ENCODE measurements at regions not wholly inside any gene's neighbourhood (a gene's known extent, or its start where the extent isn't known, plus 50 kb on each side); places are given as distances from the start of the nearest gene placed in this dataset.
A peak's percentile ranks its signal among the peaks of the same experiment; 100 is the strongest.

DNA sequence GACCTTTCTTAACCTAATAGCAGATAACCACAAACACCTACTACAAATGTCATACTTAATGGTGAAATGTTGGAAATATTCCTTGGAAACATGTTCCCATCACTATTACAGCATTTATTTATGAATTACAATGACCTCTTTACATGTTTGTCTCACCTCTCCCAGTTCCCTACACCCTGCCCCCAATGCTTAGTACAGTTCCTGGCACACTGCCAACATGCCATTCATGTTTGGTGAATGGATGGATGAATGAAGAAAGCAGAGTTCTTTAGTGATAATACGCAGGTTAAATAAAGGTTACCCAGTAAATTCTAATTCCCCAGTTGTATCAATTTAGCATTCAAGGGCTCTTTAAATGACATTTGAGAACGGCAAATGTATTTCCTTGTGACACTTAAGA, 259.9 kb upstream of the ATP11B start:
- in situ Hi-C loops (cut with HindIII; ENCODE audit: low sequenced_read_pairs): no loop called here
- DNase-seq (ENCODE audit: low spot score): no peak

DNA sequence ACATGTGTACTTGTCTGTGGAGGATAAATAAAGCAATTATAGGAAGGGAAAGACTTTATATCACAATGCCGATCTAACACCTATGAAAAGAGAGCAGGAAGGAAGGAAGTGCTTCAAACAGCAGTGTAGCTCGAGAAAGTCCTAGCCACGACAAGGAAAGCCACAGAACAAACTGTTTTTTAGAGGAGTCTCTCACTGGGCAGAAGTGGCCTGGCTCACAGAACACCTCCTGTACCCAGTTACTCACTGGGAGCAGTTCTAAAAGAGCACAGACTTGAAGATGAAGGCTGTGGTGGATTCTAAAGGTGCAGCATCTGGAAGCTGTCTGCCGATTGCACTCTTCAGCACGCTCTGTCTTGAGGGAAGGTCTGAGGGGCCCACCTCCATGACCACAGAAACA, 248.8 kb upstream of the ATP11B start:
- in situ Hi-C loops (cut with HindIII; ENCODE audit: low sequenced_read_pairs): no loop called here
- DNase-seq (ENCODE audit: low spot score): no peak

DNA sequence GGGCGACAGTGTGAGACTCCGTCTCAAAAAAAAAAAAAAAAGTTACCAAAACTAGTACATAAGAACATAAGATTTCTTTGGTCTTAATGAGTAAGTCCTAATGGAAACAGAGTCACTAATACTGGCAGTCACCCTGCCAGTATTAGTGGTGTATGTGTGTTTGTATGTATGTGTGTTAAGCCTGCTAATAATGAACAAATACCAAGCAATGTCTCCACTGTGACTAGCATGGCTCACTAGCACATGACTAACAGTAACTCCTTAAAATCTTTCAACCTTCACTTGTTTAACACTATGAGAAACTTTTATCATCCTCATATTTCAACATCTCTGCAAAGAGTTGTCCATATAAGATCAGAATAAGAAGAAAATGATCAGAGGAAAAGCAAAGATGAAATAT, 231.0 kb upstream of the ATP11B start:
- in situ Hi-C loops (cut with HindIII; ENCODE audit: low sequenced_read_pairs): no loop called here
- DNase-seq (ENCODE audit: low spot score): no peak

DNA sequence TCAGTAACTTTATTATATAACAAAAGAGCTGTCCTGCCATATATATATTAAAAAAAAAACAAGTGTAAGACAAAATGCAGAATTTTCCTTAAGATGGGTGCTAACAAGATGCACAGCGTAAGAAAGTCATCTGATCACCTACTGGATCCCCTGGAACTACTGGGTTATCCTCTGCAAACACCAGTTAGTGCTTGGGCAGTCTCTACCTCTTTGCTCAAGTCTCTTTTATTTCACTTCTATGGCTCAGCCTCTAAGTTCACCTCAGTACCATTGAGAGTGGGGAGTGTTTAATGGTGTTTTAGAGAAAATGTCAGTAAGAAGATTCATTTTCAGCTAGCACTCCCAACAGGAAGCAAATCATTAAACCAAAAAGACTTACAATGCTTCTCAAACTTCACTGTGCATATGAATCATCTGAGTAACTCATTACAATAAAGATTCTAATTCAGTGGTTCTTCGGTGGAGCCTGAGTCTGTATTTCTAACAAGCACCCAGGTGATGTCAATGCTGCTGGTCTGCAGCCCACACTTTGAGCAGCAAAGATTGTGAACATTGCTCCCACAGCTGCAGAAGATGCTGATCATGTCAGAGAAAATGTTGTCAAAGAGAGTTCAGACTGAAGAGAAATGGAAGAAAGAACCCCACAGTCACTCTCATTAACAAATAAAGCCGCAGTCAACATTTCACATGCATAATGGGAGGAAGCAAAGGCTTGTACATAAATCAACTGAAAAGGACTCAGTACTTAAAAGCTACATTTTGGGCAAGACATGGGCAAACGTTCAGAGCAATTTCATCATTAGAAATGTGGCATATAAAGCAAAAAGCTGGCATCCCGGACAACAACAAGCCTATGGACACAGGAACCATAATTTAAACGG, 227.1 kb upstream of the ATP11B start:
- DNase-seq (ENCODE audit: low spot score): no peak
- in situ Hi-C loops (cut with HindIII; ENCODE audit: low sequenced_read_pairs): no loop called here

DNA sequence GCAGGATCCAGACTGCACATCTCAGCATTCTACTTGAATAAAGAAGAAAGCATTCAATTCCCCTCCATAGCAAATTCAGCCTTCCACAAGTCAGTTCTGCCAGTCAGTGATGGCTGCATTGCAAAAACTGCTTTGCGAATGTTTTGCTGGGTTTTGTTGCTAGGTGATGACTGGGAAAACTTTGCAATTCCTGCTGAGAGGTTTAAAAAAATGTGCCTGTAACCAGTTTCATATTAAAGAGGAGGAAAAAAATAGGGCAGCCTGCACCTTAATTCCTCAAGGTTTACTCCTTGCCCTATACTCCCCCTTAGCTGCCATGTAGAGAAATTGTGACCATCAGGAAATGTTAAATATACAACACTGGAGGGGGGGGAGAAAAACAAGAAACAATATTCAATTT, 225.6 kb upstream of the ATP11B start:
- peak; percentile 21 for DNase-seq (ENCODE audit: low spot score)
- in situ Hi-C loops (cut with HindIII; ENCODE audit: low sequenced_read_pairs): no loop called here

DNA sequence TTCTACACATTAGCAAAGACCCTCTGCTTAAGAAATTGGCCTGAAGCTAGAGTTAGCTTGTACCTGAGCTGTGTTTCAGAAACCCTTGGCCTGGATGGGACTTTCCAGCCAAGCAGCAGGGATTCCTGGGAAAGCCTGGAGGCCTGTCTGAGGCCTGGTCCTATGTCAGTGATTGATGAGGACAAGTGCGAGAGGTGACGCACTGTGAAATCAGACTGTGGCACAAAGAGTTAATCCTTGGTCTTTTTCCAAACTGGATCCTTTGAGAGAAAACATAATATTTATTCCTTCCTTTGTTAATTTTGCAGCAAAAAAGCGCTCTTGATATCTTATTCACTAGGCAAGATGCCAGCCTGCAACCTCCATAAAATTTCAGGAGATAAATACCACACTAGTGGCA, 225.0 kb upstream of the ATP11B start:
- no peak for DNase-seq (ENCODE audit: low spot score)
- in situ Hi-C loops (cut with HindIII; ENCODE audit: low sequenced_read_pairs): no loop called here

DNA sequence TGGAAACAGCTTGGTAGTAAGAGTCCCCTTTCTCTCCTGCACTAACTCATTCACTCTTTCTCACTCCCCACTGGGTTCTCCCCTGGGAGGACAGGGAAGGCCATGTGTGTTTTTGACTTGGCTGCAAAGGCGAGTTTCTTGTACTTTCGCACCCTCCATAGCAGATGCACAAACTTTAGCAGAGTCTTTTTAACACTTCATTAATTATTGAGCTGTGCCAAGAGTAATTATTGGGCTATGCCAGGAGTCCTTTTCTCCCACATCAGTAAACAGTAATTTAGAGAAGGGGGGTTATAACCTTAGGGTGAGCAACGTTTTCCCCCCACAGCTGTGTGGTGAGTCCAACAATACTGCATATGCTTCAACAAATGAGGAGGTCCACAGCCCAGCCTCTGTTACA, 224.4 kb upstream of the ATP11B start:
- in situ Hi-C loops (cut with HindIII; ENCODE audit: low sequenced_read_pairs): no loop called here
- DNase-seq (ENCODE audit: low spot score): no peak

DNA sequence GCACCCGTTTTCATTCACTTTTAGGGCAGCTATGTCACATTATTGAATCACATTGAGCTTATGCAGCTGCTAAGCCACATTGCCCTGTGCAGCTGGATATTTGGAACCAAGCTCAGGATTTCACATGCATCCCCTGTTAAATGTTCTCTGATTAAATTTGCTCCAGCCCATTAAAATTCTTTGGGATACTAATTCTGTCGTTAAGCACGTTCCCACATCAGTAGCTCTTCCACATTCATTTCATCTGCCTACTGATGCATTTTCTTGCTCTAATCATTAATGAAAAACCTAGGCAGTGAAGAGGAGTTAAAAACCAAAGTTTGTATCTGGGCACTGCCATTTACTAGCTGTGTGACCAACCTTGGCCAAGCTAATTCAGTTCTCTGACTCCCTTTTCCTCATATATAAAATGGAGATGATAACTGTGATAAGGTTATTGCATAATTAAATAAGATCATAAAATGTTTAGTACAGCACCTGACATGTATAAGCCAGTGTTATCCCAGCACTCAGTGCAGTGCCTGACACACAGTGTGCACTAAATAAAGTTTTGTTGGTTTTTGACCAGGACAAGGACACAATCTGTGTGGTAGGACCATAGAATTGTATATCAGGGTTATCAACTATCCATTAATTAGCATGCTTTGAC, 222.2 kb upstream of the ATP11B start:
- in situ Hi-C loops (cut with HindIII; ENCODE audit: low sequenced_read_pairs): no loop called here
- DNase-seq (ENCODE audit: low spot score): no peak

DNA sequence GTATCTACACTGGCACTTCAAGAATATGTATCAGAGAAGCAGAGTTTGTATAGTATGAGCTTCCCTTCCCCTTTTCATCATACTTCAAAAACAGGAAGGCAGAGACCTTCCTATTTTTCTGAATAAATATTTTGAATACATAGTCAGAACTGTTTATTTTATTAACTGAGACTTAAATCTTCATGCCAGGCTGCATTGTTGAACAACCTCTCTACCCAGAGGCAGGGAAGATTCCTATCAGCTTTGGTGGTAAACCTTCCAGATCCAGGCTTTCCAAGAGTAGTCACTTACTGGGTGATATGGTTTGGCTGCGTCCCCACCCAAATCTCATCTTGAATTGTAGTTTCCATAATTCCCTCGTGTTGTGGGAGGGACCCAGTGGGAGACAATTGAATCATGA, 217.4 kb upstream of the ATP11B start:
- in situ Hi-C loops (cut with HindIII; ENCODE audit: low sequenced_read_pairs): no loop called here
- DNase-seq (ENCODE audit: low spot score): no peak

DNA sequence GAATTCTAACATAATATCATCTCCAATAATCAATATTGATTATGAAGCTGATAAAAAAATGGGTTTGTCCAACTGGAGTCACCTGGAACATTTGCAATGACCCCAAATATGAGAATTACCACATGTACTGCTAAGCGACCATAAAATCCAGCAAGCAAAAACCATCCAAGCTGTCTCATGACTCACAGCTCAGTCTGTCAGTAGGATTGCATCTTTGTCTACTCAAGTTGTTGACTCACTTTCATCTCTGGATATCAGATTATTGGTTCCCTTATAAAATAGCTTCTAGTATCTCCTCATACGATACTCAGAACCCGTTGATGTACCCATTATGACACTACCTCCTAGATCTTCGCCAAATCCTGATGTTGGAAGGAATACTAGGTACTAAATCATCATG, 209.8 kb upstream of the ATP11B start:
- DNase-seq (ENCODE audit: low spot score): no peak
- in situ Hi-C loops (cut with HindIII; ENCODE audit: low sequenced_read_pairs): no loop called here

DNA sequence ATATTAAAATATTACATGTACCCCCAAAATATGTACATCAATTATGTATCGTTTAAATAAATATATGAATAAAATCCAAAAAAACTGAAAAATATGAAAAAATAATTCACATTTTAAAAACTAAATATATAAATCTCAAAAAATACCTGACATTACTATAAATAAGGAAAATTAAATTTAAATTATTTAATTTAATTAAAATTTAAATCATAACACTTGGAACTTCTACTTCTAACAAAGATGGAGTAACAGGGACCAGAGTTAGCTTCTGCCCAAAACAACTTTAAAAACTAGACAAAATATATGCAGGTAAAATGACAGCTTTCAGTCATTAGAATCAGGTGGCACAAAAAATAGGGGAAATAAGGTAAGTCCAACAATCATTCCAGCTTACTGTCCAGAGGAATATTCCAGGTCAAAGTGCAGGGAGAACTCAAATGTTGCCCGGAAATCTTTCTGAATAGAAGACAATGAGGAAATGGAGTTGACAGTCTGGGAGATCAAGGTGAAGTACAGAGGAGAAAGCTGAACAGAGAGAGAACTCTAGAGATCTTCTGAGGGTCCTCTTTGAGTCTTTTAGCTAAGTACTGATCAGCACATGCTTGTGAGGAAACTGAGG, 207.7 kb upstream of the ATP11B start:
- DNase-seq (ENCODE audit: low spot score): no peak
- in situ Hi-C loops (cut with HindIII; ENCODE audit: low sequenced_read_pairs): no loop called here

DNA sequence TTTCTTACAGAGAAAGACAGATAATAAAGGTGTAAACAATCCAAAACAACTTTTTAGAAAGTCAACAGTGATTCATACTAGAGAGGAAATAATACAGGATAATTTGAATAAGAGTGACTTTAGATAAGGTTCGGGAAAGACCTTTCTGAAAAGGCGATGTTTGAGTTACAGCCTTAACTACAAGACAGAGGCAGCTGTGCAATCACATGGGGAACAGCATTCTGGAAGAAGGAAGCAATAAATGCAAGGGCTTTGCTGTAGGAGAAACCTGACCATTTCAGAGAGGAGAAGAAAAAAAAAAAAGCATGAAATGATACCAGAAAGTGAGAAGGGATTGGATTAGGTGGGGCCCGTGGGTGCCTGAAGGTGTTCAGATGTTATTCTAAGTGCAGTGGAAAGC, 200.6 kb upstream of the ATP11B start:
- in situ Hi-C loops (cut with HindIII; ENCODE audit: low sequenced_read_pairs): no loop called here
- DNase-seq (ENCODE audit: low spot score): no peak

DNA sequence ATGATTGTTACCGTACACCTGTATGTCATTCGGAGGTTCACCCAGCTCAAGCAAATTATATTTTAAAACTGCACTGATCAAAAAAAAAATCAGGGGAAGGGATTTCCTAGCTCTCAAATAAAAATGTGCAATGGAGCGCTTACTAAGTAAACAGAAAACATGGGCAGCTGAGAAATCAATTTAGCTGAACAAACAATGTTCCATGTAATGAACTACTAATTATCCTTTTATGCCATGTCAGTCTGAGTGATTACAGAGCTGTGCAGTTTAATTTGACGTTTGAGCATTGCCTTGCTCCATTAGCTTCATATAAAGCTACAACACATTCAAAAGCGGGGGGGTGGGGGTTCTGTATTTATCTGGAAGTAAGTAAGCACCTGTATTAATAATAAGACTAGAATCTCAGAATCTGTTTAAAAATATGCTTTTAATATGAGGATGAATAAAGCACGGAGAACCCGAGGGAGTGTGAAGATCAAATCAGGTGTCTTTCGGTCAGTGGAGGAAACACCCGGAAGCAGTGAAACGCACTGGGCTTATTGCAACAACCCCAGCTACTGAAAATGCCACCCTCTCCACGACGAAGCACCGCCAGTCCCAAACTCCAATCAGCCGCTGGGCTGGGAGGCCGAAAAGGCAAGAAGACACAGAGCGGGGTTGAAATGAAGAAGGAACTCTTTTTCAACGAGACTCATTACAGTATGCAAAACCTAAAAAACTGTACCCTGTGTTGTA, 196.5 kb upstream of the ATP11B start:
- no peak for DNase-seq (ENCODE audit: low spot score)
- in situ Hi-C loops (cut with HindIII; ENCODE audit: low sequenced_read_pairs): no loop called here

DNA sequence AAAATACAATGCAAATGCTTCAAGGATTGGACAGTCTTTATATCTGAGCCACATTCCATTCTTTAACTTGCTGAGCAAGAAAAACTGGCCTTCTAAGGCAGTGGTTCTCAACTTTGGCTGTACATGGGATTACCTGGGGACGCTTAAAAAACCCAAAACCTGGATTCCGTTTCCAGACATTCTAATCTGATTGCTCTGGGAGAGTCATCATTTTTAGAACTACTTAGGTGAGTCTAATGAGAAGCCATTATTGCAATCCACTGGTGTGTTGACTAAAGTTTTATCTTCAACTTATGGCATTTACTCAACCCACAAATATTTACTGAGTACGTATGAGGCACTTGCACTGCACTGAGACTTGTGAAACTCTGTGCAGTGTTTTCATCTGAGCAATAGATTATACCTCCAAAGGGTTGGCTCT, 195.7 kb upstream of the ATP11B start:
- in situ Hi-C loops (cut with HindIII; ENCODE audit: low sequenced_read_pairs): no loop called here
- DNase-seq (ENCODE audit: low spot score): no peak

DNA sequence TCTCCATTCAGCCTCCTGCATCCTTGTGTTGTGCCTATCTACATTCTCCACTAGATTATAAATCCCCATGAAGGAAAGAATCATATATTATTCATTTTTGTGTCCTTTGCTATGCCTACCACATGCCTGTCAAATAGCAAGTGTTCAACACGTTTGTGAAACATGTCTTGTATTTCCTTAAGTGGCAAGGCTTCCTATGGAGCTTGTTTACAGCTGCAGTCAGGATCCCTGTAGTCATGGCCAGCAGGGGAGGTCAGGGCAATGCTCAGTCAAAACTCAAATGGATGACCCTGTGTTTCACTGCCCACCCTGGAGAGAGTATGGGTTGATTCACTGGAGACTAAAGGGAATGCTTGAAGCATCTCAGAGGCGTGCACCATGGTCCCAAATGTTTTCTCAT, 191.7 kb upstream of the ATP11B start:
- in situ Hi-C loops (cut with HindIII; ENCODE audit: low sequenced_read_pairs): no loop called here
- DNase-seq (ENCODE audit: low spot score): no peak

DNA sequence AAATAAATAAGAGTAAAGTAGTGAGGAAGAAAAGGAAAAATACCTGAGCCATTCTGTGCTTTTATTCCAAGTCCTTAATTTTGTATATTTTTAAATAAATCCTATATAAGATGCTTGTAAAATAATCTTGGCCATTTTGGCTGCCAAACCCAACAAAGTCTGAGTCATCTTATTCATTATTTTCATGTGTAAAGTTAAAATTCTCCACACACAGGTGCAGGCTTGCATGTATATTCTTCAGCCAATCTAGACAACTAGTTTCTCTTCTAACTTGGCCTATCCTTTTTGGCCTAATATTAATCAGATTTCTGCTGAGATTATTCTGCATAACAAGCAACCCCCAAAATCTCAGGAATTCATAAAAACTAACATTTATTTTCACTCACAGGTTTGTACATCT, 189.8 kb upstream of the ATP11B start:
- in situ Hi-C loops (cut with HindIII; ENCODE audit: low sequenced_read_pairs): no loop called here
- DNase-seq (ENCODE audit: low spot score): no peak

DNA sequence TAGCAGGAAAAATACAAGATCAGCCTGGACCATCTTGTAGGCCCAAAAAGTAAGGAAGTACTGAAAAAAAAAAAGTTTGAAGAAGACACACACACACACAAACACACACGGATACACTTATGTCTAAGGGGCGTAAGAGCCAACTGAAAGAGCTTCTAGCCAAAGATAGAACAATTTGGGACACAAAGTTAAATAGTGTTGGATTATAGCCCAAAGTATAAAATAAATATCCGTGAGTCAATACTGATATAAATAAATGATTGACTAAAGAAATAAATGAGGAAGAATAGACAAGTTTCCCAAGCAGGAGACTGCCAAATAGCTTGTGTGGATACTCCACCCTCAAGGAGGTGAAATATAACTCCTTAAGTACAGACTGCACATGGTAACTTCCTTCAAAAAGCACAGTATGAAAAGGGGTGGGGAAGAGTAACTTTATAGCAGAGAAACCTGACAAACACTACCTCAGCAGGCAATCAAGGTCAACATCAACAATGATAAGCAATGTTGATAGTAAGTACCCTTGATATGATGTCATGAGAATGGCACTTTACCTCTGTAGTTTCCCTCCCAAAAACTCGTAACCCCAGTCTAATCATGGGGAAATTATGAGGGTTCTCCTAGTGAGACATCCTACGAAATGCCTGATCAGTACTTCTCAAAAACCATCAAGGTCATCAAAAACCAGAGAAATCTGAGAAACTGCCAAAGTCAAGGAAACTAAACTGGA, 187.3 kb upstream of the ATP11B start:
- no peak for DNase-seq (ENCODE audit: low spot score)
- in situ Hi-C loops (cut with HindIII; ENCODE audit: low sequenced_read_pairs): no loop called here

DNA sequence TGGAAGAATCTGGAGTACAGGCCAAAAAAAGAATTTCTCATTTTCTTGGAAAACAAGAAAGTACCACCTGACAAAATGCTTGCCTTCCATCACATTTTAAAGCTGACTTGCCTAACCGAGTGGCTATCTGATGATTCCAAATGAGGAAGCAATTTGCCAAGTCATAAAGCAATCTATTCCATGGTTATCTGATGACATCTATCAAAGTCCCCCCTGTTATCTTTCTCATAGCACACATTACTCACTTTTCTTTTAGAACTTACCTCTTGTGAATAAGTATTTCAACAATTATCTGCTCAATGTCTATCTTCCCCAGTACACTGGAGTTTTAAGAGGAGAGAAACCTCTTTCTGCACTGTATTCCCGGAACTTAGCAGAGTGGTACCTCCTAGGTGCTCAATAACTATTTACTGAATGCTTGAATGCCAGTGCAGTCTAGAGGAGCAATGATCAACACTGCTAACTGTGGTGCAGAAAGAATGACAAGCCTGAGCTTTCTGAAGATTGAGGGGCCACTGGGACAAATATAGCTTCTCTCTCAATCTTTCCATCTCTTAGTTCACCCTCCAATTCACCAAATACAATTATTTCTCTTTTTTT, 186.3 kb upstream of the ATP11B start:
- DNase-seq (ENCODE audit: low spot score): no peak

DNA sequence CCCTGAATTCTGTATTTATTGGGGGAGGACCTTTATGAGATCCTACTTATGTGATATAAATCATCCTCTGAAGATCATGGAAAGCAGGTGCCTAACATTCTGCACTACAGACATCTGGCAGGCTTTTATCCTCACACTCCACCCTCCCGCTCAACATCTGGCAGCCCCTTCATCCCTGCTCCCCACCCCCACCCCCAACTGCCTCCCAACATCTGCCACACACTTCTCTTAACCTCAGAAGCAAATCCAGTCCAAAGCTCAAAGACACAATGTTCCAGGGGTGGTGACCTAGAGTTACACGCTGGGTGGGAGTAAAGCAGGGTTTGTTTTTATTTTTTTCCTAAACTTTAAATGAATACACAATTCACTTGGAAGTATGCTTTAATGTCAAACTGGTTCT, 184.5 kb upstream of the ATP11B start:
- in situ Hi-C loops (cut with HindIII; ENCODE audit: low sequenced_read_pairs): no loop called here
- no peak for DNase-seq (ENCODE audit: low spot score)

More for the DNA sequence above, 186.3 kb upstream of the ATP11B start:
- in situ Hi-C loops (cut with HindIII; ENCODE audit: low sequenced_read_pairs): no loop called here
